Fibroblast of lung (primary cell): ENCODE measurements at regions not wholly inside any gene's neighbourhood (a gene's known extent, or its start where the extent isn't known, plus 50 kb on each side); places are given as distances from the start of the nearest gene placed in this dataset.

Experiments used
- DNase-seq, 2 donors: peaks; one replicate each; pipeline versions ENCODE4 v3.0.0 to v3.0.0-alpha.2; 2010; ENCODE audit warnings: low read depth in 2 of 2
- H2AFZ ChIP-seq: 2 replicates; pipeline ENCODE4 v1.5.1; 2012; ENCODE audit warnings: low read length, control low read depth, inconsistent platforms
- H3K27ac ChIP-seq: 2 replicates; pipeline ENCODE4 v1.5.1; 2011; ENCODE audit warnings: low read length, control low read depth; ENCODE audit not compliant: insufficient read depth
- H3K27me3 ChIP-seq: 2 replicates; pipeline ENCODE4 v1.5.1; 2011; ENCODE audit warnings: mild to moderate bottlenecking, low read length; ENCODE audit not compliant: control insufficient read depth, insufficient read depth
- H3K36me3 ChIP-seq: 2 replicates; pipeline ENCODE4 v1.5.1; 2011; ENCODE audit warnings: low read length; ENCODE audit not compliant: control insufficient read depth, insufficient read depth
- H3K4me1 ChIP-seq: 2 replicates; pipeline ENCODE4 v1.5.1; 2011; ENCODE audit warnings: low read length; ENCODE audit not compliant: control insufficient read depth, insufficient read depth; ENCODE audit errors: extremely low read depth
- H3K4me2 ChIP-seq: 2 replicates; pipeline ENCODE4 v1.5.1; 2011; ENCODE audit warnings: low read length, control low read depth; ENCODE audit not compliant: insufficient read depth; ENCODE audit errors: extremely low read depth
- H3K4me3 ChIP-seq, 4 experiments: fragments of 200-600 bp in 1 of 4; sonication (generic) in 1 of 4; replicated peaks in 1 of 4; 2 replicates each; pipeline ENCODE4 v1.5.1; 2011 to 2016; ENCODE audit warnings: low read length in 4 of 4, low read depth in 3 of 4, mild to moderate bottlenecking in 3 of 4, control low read depth in 2 of 4, inconsistent platforms in 1 of 4, mixed read lengths in 1 of 4; ENCODE audit not compliant: insufficient read depth in 1 of 4; ENCODE audit errors: control extremely low read depth in 1 of 4
- H3K79me2 ChIP-seq: 2 replicates; pipeline ENCODE4 v1.5.1; 2012; ENCODE audit warnings: mild to moderate bottlenecking, low read length, inconsistent platforms; ENCODE audit not compliant: control insufficient read depth, insufficient read depth
- H3K9ac ChIP-seq: 2 replicates; pipeline ENCODE4 v1.5.1; 2011; ENCODE audit warnings: mild to moderate bottlenecking, low read length, control low read depth; ENCODE audit not compliant: insufficient read depth
- H3K9me3 ChIP-seq: 2 replicates; pipeline ENCODE4 v1.5.1; 2012; ENCODE audit warnings: low read depth, low read length; ENCODE audit not compliant: control insufficient read depth, insufficient read depth
- H4K20me1 ChIP-seq: 2 replicates; pipeline ENCODE4 v1.5.1; 2011; ENCODE audit warnings: low read length; ENCODE audit not compliant: control insufficient read depth, insufficient read depth; ENCODE audit errors: extremely low read depth
- EZH2 ChIP-seq: IDR thresholded peaks from 2 replicates; pipeline ENCODE4 v1.5.1; 2012; ENCODE audit warnings: low read length, control low read depth, mild to moderate bottlenecking; ENCODE audit errors: missing control alignments
- TF ChIP-seq, protein P1 (sequence below), 2 donors: IDR thresholded peaks in 1 of 2; conservative IDR thresholded peaks in 1 of 2; 1 replicate in 1 of 2; 2 replicates in 1 of 2; pipeline ENCODE4 v1.5.1; 2011 to 2012; ENCODE audit warnings: low read length in 2 of 2, control low read depth in 1 of 2, inconsistent platforms in 1 of 2, low read depth in 1 of 2, mild to moderate bottlenecking in 1 of 2

DNA sequence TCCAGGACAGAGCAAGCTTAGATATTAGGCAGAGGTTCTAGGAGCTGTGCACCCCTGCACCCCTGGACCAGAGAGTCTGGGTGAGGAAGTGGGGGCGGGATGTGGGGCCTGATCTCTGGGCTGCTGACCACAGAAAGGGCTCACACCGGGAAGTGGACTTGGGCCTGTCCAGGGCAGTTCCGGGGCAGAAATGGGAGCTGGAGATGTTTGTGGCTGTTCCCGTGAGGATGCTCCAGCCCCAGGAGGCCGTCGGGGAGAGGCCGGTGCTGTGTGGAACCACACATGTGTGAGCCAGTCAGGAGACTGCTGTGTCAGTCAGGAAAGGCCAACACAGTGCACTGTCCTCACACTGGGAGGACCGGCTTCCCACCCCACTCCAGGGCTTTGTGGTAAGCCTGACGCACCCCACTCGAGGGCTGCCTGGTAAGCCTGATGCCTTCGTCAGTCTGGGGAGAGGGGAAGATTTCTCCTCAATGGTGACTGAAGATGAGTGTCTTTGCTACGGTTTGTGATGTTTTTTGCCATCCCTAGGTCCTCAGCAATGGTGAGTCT, 741.0 kb downstream of the BRD1 start:
- Histone ChIP-seq H3K9ac (no peak overlapping the region), H3K4me3 (no peak overlapping the region), H3K27me3 (no peaks in the 10 kb centered on the region), H3K36me3 (no peaks in the 10 kb centered on the region), H3K4me2 (no peak overlapping the region), H3K9me3 (no peaks in the 10 kb centered on the region), H3K4me1 (no peaks in the 10 kb centered on the region), H2AFZ (no peak overlapping the region), H3K27ac (no peak overlapping the region), H4K20me1 (no peaks in the 10 kb centered on the region), H3K79me2 (no peaks in the 10 kb centered on the region)
- no peak for DNase-seq
- no peak for TF ChIP-seq EZH2
- TF ChIP-seq, protein P1, sequence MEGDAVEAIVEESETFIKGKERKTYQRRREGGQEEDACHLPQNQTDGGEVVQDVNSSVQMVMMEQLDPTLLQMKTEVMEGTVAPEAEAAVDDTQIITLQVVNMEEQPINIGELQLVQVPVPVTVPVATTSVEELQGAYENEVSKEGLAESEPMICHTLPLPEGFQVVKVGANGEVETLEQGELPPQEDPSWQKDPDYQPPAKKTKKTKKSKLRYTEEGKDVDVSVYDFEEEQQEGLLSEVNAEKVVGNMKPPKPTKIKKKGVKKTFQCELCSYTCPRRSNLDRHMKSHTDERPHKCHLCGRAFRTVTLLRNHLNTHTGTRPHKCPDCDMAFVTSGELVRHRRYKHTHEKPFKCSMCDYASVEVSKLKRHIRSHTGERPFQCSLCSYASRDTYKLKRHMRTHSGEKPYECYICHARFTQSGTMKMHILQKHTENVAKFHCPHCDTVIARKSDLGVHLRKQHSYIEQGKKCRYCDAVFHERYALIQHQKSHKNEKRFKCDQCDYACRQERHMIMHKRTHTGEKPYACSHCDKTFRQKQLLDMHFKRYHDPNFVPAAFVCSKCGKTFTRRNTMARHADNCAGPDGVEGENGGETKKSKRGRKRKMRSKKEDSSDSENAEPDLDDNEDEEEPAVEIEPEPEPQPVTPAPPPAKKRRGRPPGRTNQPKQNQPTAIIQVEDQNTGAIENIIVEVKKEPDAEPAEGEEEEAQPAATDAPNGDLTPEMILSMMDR (conservative IDR thresholded peaks at IDR 0.05 in 1 of 2, IDR thresholded peaks at IDR 0.05 in 1 of 2; ENCODE audit: low read depth in 1 of 2, low read length in 2 of 2) = no peak

DNA sequence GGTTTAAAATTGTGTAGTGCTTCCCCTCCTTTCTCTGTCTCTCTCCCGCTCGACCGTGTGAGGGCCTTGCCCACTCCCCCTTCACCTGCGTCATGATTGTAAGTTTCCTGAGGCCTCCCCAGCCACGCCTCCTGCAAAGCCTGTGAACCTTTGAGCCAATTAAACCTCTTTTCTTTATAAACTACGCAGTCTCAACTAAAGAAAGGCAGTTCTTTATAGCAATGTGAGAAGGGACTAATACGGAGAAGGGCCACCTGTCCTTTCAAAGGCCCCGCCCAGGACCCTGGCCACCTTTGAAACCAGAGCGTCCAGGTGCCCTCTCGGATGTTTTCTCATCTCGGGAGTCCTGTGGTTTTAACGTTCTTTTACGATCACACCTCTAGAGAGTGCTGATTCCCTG, 741.5 kb downstream of the BRD1 start:
- Histone ChIP-seq H3K4me2 (no peak overlapping the region), H3K4me3 (no peak overlapping the region), H4K20me1 (no peaks in the 10 kb centered on the region), H3K27ac (no peak overlapping the region), H3K79me2 (no peaks in the 10 kb centered on the region), H3K4me1 (no peaks in the 10 kb centered on the region), H3K36me3 (no peaks in the 10 kb centered on the region), H3K9me3 (no peaks in the 10 kb centered on the region), H3K27me3 (no peaks in the 10 kb centered on the region), H3K9ac (no peak overlapping the region), H2AFZ (no peak overlapping the region)
- TF ChIP-seq, protein P1 (conservative IDR thresholded peaks at IDR 0.05 in 1 of 2, IDR thresholded peaks at IDR 0.05 in 1 of 2; ENCODE audit: low read depth in 1 of 2, low read length in 2 of 2) = no peak
- no peak for TF ChIP-seq EZH2
- no peak for DNase-seq

DNA sequence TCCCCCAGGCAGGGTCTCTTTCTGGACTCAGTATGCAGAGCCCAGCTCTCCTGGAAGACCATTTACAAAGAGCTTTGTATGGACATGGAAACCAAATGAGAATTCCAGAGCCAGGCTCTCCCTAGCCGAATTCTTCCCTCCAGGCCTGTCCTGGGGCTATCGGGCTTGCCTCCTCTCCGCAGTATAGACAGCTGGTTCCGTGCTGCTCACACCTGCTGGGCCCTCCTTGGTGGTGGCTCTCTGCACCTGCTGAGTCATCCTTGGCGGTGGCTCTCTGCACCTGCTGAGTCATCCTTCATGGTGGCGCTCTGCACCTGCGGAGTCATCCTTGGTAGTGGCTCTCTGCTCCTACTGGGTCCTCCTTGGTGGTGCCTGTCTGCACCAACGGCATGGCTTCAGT, 743.5 kb downstream of the BRD1 start:
- no peak overlapping the region for H3K4me2 ChIP-seq
- H3K4me1 ChIP-seq = no peaks in the 10 kb centered on the region
- H3K9me3 ChIP-seq = no peaks in the 10 kb centered on the region
- H3K36me3 ChIP-seq = no peaks in the 10 kb centered on the region
- H4K20me1 ChIP-seq = no peaks in the 10 kb centered on the region
- no peaks in the 10 kb centered on the region for H3K27me3 ChIP-seq
- H3K4me3 ChIP-seq = no peak overlapping the region
- TF ChIP-seq, protein P1 (conservative IDR thresholded peaks at IDR 0.05 in 1 of 2, IDR thresholded peaks at IDR 0.05 in 1 of 2; ENCODE audit: low read depth in 1 of 2, low read length in 2 of 2) = no peak
- TF ChIP-seq EZH2 = no peak
- no peaks in the 10 kb centered on the region for H3K79me2 ChIP-seq
- DNase-seq = no peak
- H2AFZ ChIP-seq = no peak overlapping the region
- no peak overlapping the region for H3K9ac ChIP-seq
- H3K27ac ChIP-seq = no peak overlapping the region
